DMS 273 (cell line): ENCODE measurements at regions not wholly inside any gene's neighbourhood (a gene's known extent, or its start where the extent isn't known, plus 50 kb on each side); places are given as distances from the start of the nearest gene placed in this dataset.
"Not testable (repeated sequence)": the region's sequence is repeated elsewhere in the genome, so short reads cannot be mapped to it uniquely, and the experiment has no call there.

Experiments used
- DNase-seq: peaks from one replicate; lab custom pipeline; 2025; ENCODE audit not compliant: unreplicated experiment; lab: John Stamatoyannopoulos, UW

- DNase-seq = no peak
These were observed 50.8 kb upstream of the PTHLH start for GRCh38 chr12:28023156-28023887.

- DNase-seq = peak; percentile 13
These were observed 51.9 kb upstream of the PTHLH start for GRCh38 chr12:28024231-28024995.

- peak; percentile 85 for DNase-seq
These were observed 53.4 kb upstream of the PTHLH start for GRCh38 chr12:28025821-28026505.

GRCh38 chr12:28026701-28027100 is 54.2 kb upstream of the PTHLH start:
- DNase-seq = peak; percentile 54

- peak; percentile 79 for DNase-seq
These were observed 54.8 kb upstream of the PTHLH start for GRCh38 chr12:28027328-28027727.

- peak; percentile 31 for DNase-seq
These were observed 55.6 kb upstream of the PTHLH start for GRCh38 chr12:28027947-28028724.

- no peak for DNase-seq
These were observed 60.4 kb upstream of the PTHLH start for GRCh38 chr12:28032811-28033537.

- DNase-seq = no peak
These were observed 61.0 kb upstream of the PTHLH start for GRCh38 chr12:28033538-28033915.

GRCh38 chr12:28034271-28034670 is 61.7 kb upstream of the PTHLH start:
- DNase-seq = no peak

- DNase-seq = peak; percentile 28
These were observed 63.0 kb upstream of the PTHLH start for GRCh38 chr12:28035500-28035899.

- no peak for DNase-seq
These were observed 64.4 kb upstream of the PTHLH start for GRCh38 chr12:28036940-28037339.

- peak; percentile 89 for DNase-seq
These were observed 67.7 kb upstream of the PTHLH start for GRCh38 chr12:28040246-28040645.

GRCh38 chr12:28046600-28046999 is 74.1 kb upstream of the PTHLH start:
- DNase-seq = not testable (repeated sequence)

- DNase-seq = peak; percentile 17
These were observed 78.1 kb upstream of the PTHLH start for GRCh38 chr12:28050606-28051005.

GRCh38 chr12:28051516-28052354 is 79.2 kb upstream of the PTHLH start:
- DNase-seq = peak; percentile 43

- DNase-seq = no peak
These were observed 81.0 kb upstream of the PTHLH start for GRCh38 chr12:28053564-28053963.

GRCh38 chr12:28054583-28054982 is 82.0 kb upstream of the PTHLH start:
- DNase-seq = no peak

GRCh38 chr12:28057856-28058615 is 85.5 kb upstream of the PTHLH start:
- DNase-seq = no peak

GRCh38 chr12:28059220-28059619 is 86.7 kb upstream of the PTHLH start:
- no peak for DNase-seq
